RKO (cell line): ENCODE measurements at regions not wholly inside any gene's neighbourhood (a gene's known extent, or its start where the extent isn't known, plus 50 kb on each side); places are given as distances from the start of the nearest gene placed in this dataset.
"Not testable (repeated sequence)": the region's sequence is repeated elsewhere in the genome, so short reads cannot be mapped to it uniquely, and the experiment has no call there.

ENCODE experiments used
- DNase-seq: peaks from one replicate; pipeline ENCODE4 v3.0.0-alpha.2; 2016; ENCODE audit warnings: low spot score

DNA sequence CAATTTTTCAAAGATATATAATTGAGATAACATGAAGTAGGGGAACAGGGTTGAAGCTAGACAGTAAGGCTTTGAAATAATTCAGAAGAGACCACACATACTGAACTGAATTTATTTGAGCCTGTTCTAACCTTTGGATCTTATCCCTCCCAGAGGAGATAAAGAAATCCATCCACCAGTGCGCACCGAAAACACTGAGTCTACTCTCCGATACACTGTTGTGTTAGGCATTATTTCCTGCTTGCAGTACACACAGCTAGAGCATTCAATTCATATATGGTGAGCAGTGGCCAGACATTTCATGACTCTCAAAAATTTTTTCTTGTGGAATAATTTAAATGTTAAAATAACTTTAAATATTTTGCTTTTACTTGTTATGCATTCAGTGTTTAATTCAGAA is 342.7 kb downstream of the GPD2 start:
- DNase-seq, result no peak

GRCh38 chr2:156779416-156780120 is 343.4 kb downstream of the GPD2 start:
- no peak for DNase-seq

DNA sequence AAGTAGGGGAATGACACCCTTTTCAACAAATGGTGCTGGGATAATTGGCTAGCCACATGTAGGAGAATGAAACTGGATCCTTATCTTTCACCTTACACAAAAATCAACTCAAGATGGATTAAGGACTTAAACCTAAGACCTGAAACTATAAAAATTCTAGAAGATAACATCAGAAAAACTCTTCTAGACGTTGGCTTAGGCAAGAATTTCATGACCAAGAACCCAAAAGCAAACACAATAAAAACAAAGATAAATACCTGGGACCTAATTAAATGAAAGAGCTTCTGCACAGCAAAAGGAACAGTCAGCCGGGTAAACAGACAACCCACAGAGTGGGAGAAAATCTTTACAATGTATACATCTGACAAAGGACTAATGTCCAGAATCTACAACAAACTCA is 345.5 kb downstream of the GPD2 start:
- DNase-seq, result not testable (repeated sequence)

DNA sequence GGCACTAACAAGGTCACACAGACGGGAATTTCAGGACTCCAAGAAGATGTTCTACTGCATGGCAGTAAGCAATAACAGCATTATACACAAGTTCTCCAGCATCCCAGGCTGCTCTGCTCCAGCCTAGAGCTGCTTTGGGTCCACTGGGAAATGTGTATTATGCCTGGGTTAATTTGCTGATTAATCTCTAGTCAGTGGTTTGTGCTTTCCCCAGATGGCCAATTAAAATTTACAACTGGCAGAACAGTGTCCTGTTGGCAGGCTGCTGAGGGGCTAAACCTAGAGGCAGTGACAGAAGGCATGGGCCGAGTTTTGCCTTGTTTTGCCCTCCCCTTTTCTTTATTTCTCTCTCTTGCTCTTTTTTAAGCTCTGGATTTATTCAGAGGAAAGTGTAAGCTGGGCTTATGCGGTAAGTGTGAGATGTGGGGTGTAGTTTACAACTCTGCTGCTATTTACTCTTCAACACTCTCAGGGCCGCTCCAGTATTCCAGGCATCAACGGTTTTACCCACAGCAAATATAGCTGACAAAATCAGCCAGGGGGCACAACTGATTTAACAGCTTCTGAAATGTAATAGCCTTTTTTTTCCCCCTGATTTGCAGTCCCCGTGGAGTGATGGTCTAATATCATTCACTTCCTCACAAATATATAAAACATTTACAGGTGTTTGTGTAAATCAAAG is 348.0 kb downstream of the GPD2 start:
- no peak for DNase-seq

GRCh38 chr2:156787517-156787916 is 351.3 kb downstream of the GPD2 start:
- no peak for DNase-seq

DNA sequence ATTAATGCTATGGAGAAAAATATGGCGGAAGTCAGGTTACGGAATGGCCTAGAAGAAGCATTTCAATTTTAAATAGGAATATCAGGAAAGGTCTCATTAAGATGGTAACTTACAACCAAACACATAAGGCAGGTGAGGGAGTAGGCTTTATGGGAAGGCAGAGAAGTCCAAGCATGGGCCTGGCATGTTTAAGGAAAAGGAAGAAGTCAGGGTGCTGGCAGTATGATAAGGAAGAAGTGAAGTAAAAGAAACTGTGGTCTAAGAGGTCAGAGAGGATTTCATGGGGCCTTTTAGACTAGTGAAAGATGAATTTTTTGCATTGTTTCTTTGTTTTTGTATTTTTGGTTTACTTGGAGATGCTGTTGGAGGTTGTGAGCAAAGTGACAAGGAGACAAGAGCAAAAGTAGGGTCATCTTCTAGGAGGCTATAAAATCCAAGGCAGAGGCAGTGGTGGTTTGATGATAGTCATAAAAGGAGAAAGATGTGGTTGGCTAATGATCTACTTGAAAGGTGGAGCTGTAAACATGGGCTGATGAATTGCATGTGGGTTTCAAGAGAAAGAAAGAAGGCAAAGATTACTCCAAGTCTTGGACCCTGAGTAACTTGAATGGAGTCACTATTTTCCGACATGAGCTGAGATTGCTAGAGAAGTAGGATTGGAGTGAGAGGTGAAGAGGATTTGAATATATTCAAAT is 354.3 kb downstream of the GPD2 start:
- no peak for DNase-seq

- DNase-seq, result no peak
Observed at GRCh38 chr2:156792242-156792840, 356.2 kb downstream of the GPD2 start.

DNA sequence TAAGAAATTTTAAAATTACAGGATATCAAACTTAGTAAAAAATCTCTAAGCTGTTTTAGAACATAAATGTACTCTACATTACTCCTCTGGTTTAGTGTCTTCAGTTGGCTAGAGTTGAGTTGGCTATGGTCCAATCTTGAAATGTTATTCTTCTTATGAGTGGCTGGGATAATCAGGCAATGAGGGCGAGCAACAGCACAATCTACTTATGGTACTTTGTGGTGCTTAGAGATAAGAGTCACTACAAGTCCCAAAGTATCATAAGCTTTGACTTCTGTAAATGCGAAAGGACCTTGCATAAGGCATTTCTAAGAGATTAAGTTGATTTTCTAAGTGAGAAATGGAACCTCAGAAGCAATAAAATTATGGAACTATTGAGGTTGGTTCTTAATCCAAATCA is 361.7 kb downstream of the GPD2 start:
- no peak for DNase-seq

DNA sequence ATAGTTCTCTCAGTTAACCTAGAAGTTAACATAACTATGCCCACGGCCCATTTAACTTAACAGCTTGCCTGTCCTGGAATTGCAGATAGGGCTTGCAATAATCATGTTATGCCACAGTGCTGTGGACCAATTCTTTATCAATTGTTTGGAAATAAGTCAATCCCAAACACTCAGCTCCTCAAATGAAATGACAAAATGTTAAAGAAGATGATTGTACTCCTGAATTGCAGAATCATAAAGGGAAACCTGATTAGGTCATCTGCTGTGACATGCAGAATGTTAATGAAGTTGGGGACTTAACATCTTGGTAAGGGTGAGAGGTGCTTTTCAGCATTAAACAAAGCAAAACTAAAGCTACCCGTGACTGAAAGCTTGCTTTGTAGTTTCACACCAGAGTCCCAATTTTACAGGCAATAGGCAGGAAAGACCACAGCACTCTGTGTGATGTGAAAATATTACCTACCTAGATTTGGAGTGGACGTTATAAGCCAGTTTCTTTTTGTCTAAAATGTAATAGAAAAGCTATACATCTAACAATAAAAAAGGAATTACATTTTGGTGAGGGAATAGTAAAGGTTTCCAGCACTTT is 364.0 kb downstream of the GPD2 start:
- DNase-seq, result no peak

- DNase-seq, result no peak
Observed at GRCh38 chr2:156800781-156801361, 364.7 kb downstream of the GPD2 start.

DNA sequence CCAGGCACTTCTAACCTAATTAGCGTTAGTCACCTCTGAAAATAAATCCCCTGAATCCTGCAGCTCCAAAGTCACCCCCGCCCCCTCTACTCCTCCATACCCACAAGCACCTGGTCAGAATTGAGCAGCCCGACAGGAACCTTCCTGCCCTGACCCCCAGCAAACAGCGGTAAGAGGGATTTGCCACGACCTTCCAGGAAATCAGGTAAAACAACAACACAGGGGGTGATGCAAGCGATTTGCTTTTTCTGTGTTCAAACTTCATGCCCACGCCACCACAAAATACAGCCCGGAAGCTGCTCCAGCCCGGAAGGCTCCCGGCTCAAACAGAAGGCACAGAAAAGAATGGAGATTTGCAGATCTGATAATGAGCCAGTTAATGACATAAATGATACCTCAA is 367.1 kb downstream of the GPD2 start:
- no peak for DNase-seq

DNA sequence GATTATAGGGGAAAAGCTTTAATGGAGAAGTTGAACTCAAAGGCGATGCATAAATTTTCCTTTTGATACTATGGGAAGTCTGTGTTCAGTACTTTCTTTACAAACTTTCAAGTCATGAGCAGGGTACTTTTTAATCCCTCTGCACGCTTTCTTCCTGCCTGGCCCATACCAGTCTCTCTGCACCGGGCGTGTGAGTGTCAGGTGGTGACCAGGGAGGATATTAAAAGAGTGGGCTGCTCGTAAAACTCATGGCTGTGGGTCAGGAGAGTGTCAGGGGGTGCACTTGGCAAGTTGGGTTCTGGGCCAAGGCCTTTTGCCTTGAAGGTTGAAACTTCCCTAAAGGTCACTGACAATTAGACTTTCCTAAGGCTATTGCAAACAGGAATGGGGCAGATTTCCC is 367.8 kb downstream of the GPD2 start:
- DNase-seq, result no peak

DNA sequence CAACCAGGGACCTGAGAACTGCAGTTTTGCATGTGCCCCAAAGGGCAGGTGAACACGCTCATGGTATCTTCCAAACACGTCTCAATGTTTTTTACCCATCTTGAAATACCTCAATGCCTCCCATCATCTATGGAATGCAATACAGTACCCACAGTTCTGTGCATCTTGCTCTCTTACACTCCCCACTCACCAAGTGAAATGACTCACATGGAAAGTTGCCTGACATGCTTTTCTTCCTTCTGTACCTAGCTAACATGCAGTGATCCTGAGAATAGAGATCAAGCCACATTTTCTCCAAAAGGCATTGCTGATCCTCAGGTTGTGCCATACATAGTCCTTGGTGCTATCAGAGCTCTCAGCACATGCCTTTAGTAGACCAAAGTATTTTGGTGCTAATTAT is 373.9 kb downstream of the GPD2 start:
- no peak for DNase-seq

- DNase-seq, result no peak
Observed at GRCh38 chr2:156812496-156812895, 376.3 kb downstream of the GPD2 start.

- DNase-seq, result no peak
Observed at GRCh38 chr2:156817430-156817829, 381.3 kb downstream of the GPD2 start.

- no peak for DNase-seq
Observed at GRCh38 chr2:156818221-156818620, 382.0 kb downstream of the GPD2 start.

GRCh38 chr2:156818944-156819343 is 382.8 kb downstream of the GPD2 start:
- no peak for DNase-seq

DNA sequence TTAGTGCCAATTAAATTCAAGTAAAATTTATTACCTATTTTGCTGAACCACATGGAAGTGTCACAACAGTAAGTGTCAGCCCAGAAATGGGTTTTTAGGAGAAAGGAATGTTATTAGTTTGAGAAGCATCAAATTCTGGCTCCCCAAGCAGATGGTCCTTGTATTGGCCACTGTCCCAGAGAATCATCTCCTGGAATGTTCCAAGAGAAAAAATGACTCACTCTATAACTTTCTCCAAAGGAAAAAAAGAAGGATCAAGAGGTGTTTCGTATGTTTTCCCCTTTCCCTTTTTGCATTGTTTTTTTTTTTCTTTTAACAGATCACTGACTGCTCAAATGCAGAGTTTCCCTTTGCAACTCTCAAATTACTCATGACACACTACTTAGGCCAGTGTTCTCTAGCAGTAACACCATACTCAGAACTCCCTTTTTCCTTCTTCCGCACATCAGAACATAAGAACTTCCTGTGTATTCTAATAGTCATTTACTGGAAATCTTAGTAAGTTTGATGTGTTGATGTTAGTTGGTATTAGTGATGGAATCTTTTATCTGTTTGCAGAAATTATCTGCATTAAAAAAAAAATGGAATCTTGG is 390.3 kb downstream of the GPD2 start:
- DNase-seq, result no peak

DNA sequence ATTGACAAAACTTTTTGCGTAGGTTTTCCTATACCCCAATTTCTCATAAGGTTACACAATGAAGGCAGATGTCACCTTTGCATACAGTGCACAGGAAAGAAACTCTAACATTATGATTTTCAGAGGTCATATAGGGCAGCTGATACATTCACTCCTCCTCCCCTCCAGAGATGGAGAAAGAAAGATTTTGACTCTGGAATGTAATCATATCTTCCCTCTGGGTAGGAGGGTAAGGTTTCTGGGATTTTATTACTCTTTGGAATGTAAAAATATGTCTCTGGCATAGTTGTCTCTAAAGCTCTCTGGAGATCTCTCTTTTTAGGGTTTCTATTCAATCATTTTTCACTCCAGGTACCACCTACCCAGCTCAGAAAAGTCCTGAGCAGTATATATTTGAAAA is 398.3 kb downstream of the GPD2 start:
- no peak for DNase-seq

- no peak for DNase-seq
Observed at GRCh38 chr2:156837635-156838370, 401.6 kb downstream of the GPD2 start.

DNA sequence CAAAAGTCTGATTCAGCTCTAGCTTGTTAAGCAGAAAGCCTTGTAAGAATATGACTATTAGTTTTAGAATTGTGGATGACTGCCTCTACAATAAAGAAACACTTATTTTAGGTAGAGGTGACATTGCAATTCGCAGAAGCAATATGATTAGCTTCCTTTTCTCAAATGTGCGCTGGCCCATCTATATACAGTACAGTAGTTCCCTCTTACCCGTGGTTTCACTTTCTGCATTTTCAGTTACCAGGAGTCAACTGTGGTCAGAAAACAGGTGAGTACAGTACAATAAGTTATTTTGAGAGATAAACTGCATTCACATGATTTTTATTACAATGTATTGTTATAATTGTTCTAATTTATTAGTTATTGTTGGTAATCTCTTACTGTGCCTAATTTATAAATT is 405.1 kb downstream of the GPD2 start:
- DNase-seq, result no peak
